Fibroblast of lung (primary cell): ENCODE measurements at regions not wholly inside any gene's neighbourhood (a gene's known extent, or its start where the extent isn't known, plus 50 kb on each side); places are given as distances from the start of the nearest gene placed in this dataset.

Experiments
- DNase-seq, 2 donors: peaks; one replicate each; pipeline versions ENCODE4 v3.0.0 to v3.0.0-alpha.2; 2010; ENCODE audit warnings: low read depth in 2 of 2
- H2AFZ ChIP-seq: 2 replicates; pipeline ENCODE4 v1.5.1; 2012; ENCODE audit warnings: low read length, control low read depth, inconsistent platforms
- H3K27ac ChIP-seq: 2 replicates; pipeline ENCODE4 v1.5.1; 2011; ENCODE audit warnings: low read length, control low read depth; ENCODE audit not compliant: insufficient read depth
- H3K27me3 ChIP-seq: 2 replicates; pipeline ENCODE4 v1.5.1; 2011; ENCODE audit warnings: mild to moderate bottlenecking, low read length; ENCODE audit not compliant: control insufficient read depth, insufficient read depth
- H3K36me3 ChIP-seq: 2 replicates; pipeline ENCODE4 v1.5.1; 2011; ENCODE audit warnings: low read length; ENCODE audit not compliant: control insufficient read depth, insufficient read depth
- H3K4me1 ChIP-seq: 2 replicates; pipeline ENCODE4 v1.5.1; 2011; ENCODE audit warnings: low read length; ENCODE audit not compliant: control insufficient read depth, insufficient read depth; ENCODE audit errors: extremely low read depth
- H3K4me2 ChIP-seq: 2 replicates; pipeline ENCODE4 v1.5.1; 2011; ENCODE audit warnings: low read length, control low read depth; ENCODE audit not compliant: insufficient read depth; ENCODE audit errors: extremely low read depth
- H3K4me3 ChIP-seq, 4 experiments: fragments of 200-600 bp in 1 of 4; sonication (generic) in 1 of 4; replicated peaks in 1 of 4; 2 replicates each; pipeline ENCODE4 v1.5.1; 2011 to 2016; ENCODE audit warnings: low read length in 4 of 4, low read depth in 3 of 4, mild to moderate bottlenecking in 3 of 4, control low read depth in 2 of 4, inconsistent platforms in 1 of 4, mixed read lengths in 1 of 4; ENCODE audit not compliant: insufficient read depth in 1 of 4; ENCODE audit errors: control extremely low read depth in 1 of 4
- H3K79me2 ChIP-seq: 2 replicates; pipeline ENCODE4 v1.5.1; 2012; ENCODE audit warnings: mild to moderate bottlenecking, low read length, inconsistent platforms; ENCODE audit not compliant: control insufficient read depth, insufficient read depth
- H3K9ac ChIP-seq: 2 replicates; pipeline ENCODE4 v1.5.1; 2011; ENCODE audit warnings: mild to moderate bottlenecking, low read length, control low read depth; ENCODE audit not compliant: insufficient read depth
- H3K9me3 ChIP-seq: 2 replicates; pipeline ENCODE4 v1.5.1; 2012; ENCODE audit warnings: low read depth, low read length; ENCODE audit not compliant: control insufficient read depth, insufficient read depth
- H4K20me1 ChIP-seq: 2 replicates; pipeline ENCODE4 v1.5.1; 2011; ENCODE audit warnings: low read length; ENCODE audit not compliant: control insufficient read depth, insufficient read depth; ENCODE audit errors: extremely low read depth
- EZH2 ChIP-seq: IDR thresholded peaks from 2 replicates; pipeline ENCODE4 v1.5.1; 2012; ENCODE audit warnings: low read length, control low read depth, mild to moderate bottlenecking; ENCODE audit errors: missing control alignments
- TF ChIP-seq, protein P1 (sequence below), 2 donors: IDR thresholded peaks in 1 of 2; conservative IDR thresholded peaks in 1 of 2; 1 replicate in 1 of 2; 2 replicates in 1 of 2; pipeline ENCODE4 v1.5.1; 2011 to 2012; ENCODE audit warnings: low read length in 2 of 2, control low read depth in 1 of 2, inconsistent platforms in 1 of 2, low read depth in 1 of 2, mild to moderate bottlenecking in 1 of 2

DNA sequence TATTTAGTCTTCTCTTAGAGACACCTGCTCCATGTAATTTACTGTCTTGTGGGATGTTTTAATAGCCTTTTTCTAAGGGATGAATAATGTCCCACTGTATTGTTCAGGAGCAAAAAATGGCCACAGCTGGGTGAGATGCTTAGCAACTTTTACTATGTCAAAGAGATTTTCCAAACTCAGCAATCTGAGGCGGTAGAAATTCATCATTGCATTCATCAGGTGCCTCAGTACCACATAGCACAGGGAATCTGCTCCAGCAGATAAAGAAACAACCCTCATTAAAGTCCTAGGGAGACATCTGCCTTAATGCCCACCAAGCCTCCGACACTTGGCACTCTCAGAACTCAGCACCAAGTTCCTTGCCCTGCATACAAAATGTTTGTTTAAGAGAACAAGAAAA is 266.9 kb downstream of the SIPA1L2 start:
- no peaks in the 10 kb centered on the region for H3K36me3 ChIP-seq
- no peaks in the 10 kb centered on the region for H3K79me2 ChIP-seq
- TF ChIP-seq, protein P1, sequence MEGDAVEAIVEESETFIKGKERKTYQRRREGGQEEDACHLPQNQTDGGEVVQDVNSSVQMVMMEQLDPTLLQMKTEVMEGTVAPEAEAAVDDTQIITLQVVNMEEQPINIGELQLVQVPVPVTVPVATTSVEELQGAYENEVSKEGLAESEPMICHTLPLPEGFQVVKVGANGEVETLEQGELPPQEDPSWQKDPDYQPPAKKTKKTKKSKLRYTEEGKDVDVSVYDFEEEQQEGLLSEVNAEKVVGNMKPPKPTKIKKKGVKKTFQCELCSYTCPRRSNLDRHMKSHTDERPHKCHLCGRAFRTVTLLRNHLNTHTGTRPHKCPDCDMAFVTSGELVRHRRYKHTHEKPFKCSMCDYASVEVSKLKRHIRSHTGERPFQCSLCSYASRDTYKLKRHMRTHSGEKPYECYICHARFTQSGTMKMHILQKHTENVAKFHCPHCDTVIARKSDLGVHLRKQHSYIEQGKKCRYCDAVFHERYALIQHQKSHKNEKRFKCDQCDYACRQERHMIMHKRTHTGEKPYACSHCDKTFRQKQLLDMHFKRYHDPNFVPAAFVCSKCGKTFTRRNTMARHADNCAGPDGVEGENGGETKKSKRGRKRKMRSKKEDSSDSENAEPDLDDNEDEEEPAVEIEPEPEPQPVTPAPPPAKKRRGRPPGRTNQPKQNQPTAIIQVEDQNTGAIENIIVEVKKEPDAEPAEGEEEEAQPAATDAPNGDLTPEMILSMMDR (conservative IDR thresholded peaks at IDR 0.05 in 1 of 2, IDR thresholded peaks at IDR 0.05 in 1 of 2; ENCODE audit: low read depth in 1 of 2, low read length in 2 of 2): no peak
- no peak for TF ChIP-seq EZH2
- DNase-seq: no peak
- H3K9ac ChIP-seq: no peak overlapping the region
- H3K4me1 ChIP-seq: no peaks in the 10 kb centered on the region
- H2AFZ ChIP-seq: no peak overlapping the region
- H3K27me3 ChIP-seq: no peaks in the 10 kb centered on the region
- no peak overlapping the region for H3K27ac ChIP-seq
- H3K4me3 ChIP-seq: no peak overlapping the region
- H3K9me3 ChIP-seq: no peaks in the 10 kb centered on the region
- no peak overlapping the region for H3K4me2 ChIP-seq
- no peaks in the 10 kb centered on the region for H4K20me1 ChIP-seq

DNA sequence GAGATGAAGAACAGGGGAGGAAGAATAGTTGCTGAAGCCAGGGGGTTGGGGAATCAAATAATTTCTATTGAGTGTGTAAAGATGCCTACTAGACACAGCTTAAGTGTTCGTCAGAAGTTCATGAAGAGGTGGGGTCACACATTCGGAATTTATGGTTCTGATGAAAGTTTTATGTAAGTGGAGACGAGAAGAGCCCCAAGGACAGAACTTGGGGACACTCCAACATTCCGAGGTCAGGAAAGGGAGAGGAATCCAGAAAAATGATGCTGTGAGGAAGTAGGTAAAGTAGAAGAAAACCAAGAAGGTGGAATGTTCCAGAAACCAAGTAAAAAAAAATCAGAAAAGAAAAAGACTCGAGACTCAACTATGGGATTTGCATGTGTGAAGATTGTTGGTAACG is 272.5 kb downstream of the SIPA1L2 start:
- Histone ChIP-seq H3K4me2 (no peak overlapping the region), H3K27ac (no peak overlapping the region), H3K4me3 (no peak overlapping the region), H3K9me3 (no peaks in the 10 kb centered on the region), H2AFZ (no peak overlapping the region), H3K4me1 (no peaks in the 10 kb centered on the region), H3K9ac (no peak overlapping the region), H3K27me3 (no peaks in the 10 kb centered on the region), H4K20me1 (no peaks in the 10 kb centered on the region), H3K79me2 (no peaks in the 10 kb centered on the region), H3K36me3 (no peaks in the 10 kb centered on the region)
- no peak for TF ChIP-seq EZH2
- TF ChIP-seq, protein P1 (conservative IDR thresholded peaks at IDR 0.05 in 1 of 2, IDR thresholded peaks at IDR 0.05 in 1 of 2; ENCODE audit: low read depth in 1 of 2, low read length in 2 of 2): no peak
- peak in 1 of 2 donors; percentile 25 for DNase-seq

DNA sequence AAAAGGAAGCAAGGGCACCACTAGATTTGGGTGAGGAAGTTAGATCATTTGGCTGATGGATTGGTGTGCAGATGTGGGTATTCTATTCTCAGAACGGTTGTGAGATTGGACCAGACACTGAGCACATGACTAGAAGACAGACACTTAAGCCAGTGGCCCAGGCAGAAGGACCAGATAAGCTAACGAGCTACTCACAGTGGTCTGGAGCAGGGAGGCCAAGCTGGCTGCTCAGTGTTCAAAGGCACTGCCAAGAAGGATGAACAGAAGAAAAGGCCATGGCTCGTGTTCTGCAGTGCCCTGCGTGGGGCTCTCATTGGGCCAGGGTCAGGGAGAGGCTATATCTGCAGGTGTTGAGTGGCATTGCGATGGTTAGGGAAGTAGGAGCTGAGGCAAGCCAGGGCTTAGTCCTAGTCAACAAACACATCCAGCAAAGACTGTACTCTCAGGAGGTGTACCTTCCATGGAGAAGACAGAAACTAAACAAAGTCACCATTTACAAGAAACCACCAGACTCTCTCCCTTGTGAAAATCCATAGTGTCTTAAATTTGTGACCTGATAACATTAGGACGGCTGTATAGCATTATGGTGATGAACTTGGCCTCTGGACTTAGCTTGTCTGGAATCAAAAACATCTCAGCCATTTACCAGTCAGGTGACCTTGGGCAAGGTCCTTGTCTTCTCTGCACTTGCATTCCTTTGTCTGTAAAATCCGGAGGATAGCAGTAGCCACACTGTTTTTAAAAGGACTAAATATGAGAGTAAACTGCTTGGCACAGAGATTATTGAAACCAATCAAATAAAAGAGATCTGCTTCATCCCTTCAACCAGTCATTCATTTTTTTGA is 274.5 kb downstream of the SIPA1L2 start:
- Histone ChIP-seq H2AFZ (no peak overlapping the region), H3K27me3 (no peaks in the 10 kb centered on the region), H3K9me3 (no peaks in the 10 kb centered on the region), H3K27ac (no peak overlapping the region), H3K4me1 (no peaks in the 10 kb centered on the region), H3K4me3 (no peak overlapping the region), H3K36me3 (no peaks in the 10 kb centered on the region), H3K4me2 (no peak overlapping the region), H3K79me2 (no peaks in the 10 kb centered on the region), H3K9ac (no peak overlapping the region), H4K20me1 (no peaks in the 10 kb centered on the region)
- DNase-seq: no peak
- TF ChIP-seq, protein P1 (conservative IDR thresholded peaks at IDR 0.05 in 1 of 2, IDR thresholded peaks at IDR 0.05 in 1 of 2; ENCODE audit: low read depth in 1 of 2, low read length in 2 of 2): no peak
- no peak for TF ChIP-seq EZH2
